ENCODE measurements at regions not wholly inside any gene's neighbourhood (a gene's known extent, or its start where the extent isn't known, plus 50 kb on each side); places are given as distances from the start of the nearest gene placed in this dataset.
"Not testable (repeated sequence)": the region's sequence is repeated elsewhere in the genome, so short reads cannot be mapped to it uniquely, and the experiment has no call there.

DNA sequence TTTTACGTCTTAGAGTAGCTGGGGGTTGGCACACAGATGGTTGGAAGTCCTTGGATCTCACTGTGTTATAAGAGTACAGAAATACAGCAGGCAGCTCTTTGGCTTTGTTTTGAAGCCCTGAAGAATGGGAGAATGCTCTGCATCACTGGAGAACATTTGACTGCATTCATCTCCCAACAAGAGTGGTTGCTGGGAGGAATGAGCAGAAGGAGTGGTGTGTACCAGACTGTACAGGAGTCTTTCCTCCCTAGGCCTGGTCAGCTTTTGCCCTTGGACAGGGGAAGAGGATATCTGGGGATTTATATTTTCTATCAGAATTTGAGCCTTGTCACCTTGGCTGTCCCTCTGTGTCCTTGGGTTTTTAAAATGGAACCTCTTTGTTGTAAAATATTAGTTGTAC, 70.5 kb upstream of the FAM72C start:
- H3K4me3 ChIP-seq (ENCODE audit: low read depth, low read length); H3K27ac ChIP-seq (ENCODE audit: extremely low read depth, low read depth, low read length); H3K9me3 ChIP-seq (ENCODE audit: control insufficient read depth, insufficient read depth, low read depth, low read length); H3K4me1 ChIP-seq (ENCODE audit: control insufficient read depth, insufficient read depth, low read length); H3K36me3 ChIP-seq (ENCODE audit: control insufficient read depth in 2 of 2, insufficient read depth in 1 of 2, low read length in 2 of 2); POLR2A ChIA-PET; CTCF ChIA-PET: not testable (repeated sequence)

DNA sequence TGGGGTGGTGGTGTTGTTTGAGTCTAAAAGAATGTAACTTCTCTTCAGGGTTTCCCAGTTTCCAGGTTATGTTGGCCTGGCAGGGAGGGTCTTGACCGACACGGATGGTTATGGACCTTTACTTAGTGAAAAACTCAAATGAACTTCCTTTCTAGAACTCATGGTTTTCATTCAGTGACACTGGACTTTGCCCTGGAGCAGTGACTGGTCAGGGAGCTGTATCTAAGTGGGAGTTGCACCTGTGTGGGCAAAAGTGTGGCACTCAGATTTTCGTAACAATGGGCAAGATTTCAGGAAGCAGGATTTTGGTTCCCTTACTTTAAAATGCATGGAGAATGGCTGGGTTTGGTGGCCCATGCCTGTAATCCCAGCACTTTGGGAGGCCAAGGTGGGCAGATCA, 68.5 kb upstream of the FAM72C start:
- POLR2A ChIA-PET; H3K27ac ChIP-seq (ENCODE audit: extremely low read depth, low read depth, low read length); H3K9me3 ChIP-seq (ENCODE audit: control insufficient read depth, insufficient read depth, low read depth, low read length); CTCF ChIA-PET; H3K4me1 ChIP-seq (ENCODE audit: control insufficient read depth, insufficient read depth, low read length); H3K36me3 ChIP-seq (ENCODE audit: control insufficient read depth in 2 of 2, insufficient read depth in 1 of 2, low read length in 2 of 2); H3K4me3 ChIP-seq (ENCODE audit: low read depth, low read length): not testable (repeated sequence)

DNA sequence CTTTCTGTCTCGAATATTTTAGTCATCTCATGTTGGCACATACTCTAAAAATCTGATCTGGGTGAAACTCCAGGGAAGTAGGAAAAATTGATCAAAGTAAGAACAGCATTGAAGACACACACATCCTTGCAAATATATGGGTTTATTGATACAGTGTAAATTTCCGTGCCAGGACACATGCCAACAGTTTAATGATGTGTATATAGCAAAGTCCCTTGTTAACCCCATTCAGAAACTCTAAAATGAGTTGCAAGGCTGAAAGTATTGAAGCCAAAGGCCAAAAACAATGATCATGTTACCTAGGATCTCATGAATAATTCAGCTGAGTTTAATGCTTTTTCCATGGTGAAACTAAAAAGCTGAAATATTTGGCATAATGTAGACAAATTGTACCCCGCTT, 62.3 kb upstream of the FAM72C start:
- H3K36me3 ChIP-seq (ENCODE audit: control insufficient read depth in 2 of 2, insufficient read depth in 1 of 2, low read length in 2 of 2); H3K27ac ChIP-seq (ENCODE audit: extremely low read depth, low read depth, low read length); H3K9me3 ChIP-seq (ENCODE audit: control insufficient read depth, insufficient read depth, low read depth, low read length); POLR2A ChIA-PET; H3K4me1 ChIP-seq (ENCODE audit: control insufficient read depth, insufficient read depth, low read length); H3K4me3 ChIP-seq (ENCODE audit: low read depth, low read length); CTCF ChIA-PET: not testable (repeated sequence)

DNA sequence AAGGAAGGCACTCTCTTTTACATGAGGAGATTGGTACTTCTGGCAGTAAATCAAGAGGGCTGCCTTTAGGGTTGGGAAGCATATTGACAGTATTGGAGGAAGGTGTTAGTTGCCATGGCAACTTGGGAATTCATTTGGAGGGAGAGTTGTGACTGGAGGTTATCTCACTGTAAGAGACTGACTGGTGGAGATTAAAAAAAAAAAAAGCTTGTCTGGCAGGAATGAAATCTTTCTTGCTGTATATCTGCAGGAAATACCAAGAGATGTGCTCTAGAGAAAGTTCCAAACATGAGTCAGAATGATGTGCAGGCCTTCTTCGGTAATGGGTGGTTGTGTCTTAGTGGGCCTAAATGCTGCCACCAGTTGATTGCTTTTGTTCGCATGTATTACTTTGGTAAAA, 59.8 kb upstream of the FAM72C start:
- H3K9me3 ChIP-seq (ENCODE audit: control insufficient read depth, insufficient read depth, low read depth, low read length); H3K27ac ChIP-seq (ENCODE audit: extremely low read depth, low read depth, low read length); H3K4me1 ChIP-seq (ENCODE audit: control insufficient read depth, insufficient read depth, low read length); CTCF ChIA-PET; H3K36me3 ChIP-seq (ENCODE audit: control insufficient read depth in 2 of 2, insufficient read depth in 1 of 2, low read length in 2 of 2); POLR2A ChIA-PET; H3K4me3 ChIP-seq (ENCODE audit: low read depth, low read length): not testable (repeated sequence)

DNA sequence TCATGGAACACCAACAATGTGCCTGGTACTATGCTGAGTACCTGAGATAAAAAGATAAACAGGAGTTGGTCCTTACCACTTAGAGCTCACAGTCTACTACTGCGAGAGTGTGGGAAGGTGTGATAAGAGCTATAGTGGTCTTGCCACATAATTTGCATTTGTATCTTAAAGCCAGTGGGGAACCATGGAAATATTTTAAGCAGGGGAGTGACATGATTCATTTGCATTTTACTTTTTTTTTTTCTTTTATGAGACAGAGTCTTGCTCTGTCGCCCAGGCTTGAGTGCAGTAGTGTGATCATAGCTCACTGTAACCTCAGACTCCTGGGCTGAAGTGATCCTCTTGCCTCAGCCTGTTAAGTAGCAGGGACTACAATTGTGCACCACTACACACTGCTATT, 54.2 kb upstream of the FAM72C start:
- POLR2A ChIA-PET; H3K27ac ChIP-seq (ENCODE audit: extremely low read depth, low read depth, low read length); H3K4me1 ChIP-seq (ENCODE audit: control insufficient read depth, insufficient read depth, low read length); H3K9me3 ChIP-seq (ENCODE audit: control insufficient read depth, insufficient read depth, low read depth, low read length); CTCF ChIA-PET; H3K36me3 ChIP-seq (ENCODE audit: control insufficient read depth in 2 of 2, insufficient read depth in 1 of 2, low read length in 2 of 2); H3K4me3 ChIP-seq (ENCODE audit: low read depth, low read length): not testable (repeated sequence)

DNA sequence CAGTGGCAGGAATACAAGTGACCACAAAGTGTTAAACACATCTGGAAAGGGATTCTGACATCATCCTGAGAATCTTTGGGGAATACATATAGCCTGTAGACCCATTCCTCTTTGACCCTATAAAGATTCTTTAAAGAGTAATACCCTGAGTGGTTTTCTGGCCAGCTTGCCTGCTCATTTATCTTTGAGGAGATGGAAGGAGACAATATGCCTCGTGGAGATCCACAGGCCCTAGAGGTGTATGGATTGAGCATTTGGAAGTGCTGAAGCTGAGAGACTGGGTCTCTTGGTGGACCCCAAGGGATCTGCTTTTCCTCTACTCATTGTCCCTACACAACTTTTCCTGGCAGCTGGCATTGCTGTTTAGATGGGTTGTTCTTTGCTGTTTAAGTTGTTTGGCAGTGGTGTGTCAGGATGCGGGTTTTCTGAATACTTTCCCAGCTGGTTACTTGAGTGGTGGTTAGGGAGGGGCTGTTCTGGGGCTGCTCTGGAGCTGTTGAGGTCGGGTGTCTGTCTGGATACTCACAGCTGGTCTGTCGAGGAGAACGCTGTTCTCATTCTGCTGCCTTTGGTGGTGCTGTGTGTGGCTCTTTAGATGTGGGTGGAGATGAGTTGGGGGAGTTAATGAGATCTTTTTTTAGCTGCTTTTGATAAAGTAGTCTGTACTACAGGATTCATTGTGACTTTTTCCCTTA, 50.1 kb upstream of the FAM72C start:
- H3K4me3 ChIP-seq (ENCODE audit: low read depth, low read length); CTCF ChIA-PET; H3K9me3 ChIP-seq (ENCODE audit: control insufficient read depth, insufficient read depth, low read depth, low read length); H3K36me3 ChIP-seq (ENCODE audit: control insufficient read depth in 2 of 2, insufficient read depth in 1 of 2, low read length in 2 of 2); H3K4me1 ChIP-seq (ENCODE audit: control insufficient read depth, insufficient read depth, low read length); H3K27ac ChIP-seq (ENCODE audit: extremely low read depth, low read depth, low read length); POLR2A ChIA-PET: not testable (repeated sequence)

Data from HEK293 (cell line).